Lung (tissue), 11 donors: ENCODE measurements at regions not wholly inside any gene's neighbourhood (a gene's known extent, or its start where the extent isn't known, plus 50 kb on each side); places are given as distances from the start of the nearest gene placed in this dataset.

Experiments used
- ATAC-seq: fragments of 200-7000 bp; cut with Tn5 transposase; one replicate; pipeline ENCODE4 v1.9.1; 2020; ENCODE audit warnings: moderate number of reproducible peaks; ENCODE audit not compliant: insufficient read depth, low FRiP score
- DNase-seq, 3 donors: peaks; one replicate each; pipeline ENCODE4 v3.0.0-alpha.2; 2013 to 2017
- H3K27ac ChIP-seq, 2 donors: one replicate each; pipeline ENCODE4 v1.5.1; 2013; ENCODE audit warnings: mild to moderate bottlenecking in 2 of 2, moderate library complexity in 2 of 2, control low read depth in 1 of 2, inconsistent platforms in 1 of 2, low read depth in 1 of 2, low read length in 1 of 2
- H3K27me3 ChIP-seq, 3 donors: one replicate each; pipeline ENCODE4 v1.5.1; 2013; ENCODE audit warnings: low read length in 2 of 3; ENCODE audit not compliant: control insufficient read depth in 3 of 3, insufficient read depth in 3 of 3
- H3K36me3 ChIP-seq, 4 donors: one replicate each; pipeline ENCODE4 v1.5.1; 2013; ENCODE audit warnings: low read length in 4 of 4, mild to moderate bottlenecking in 1 of 4, moderate library complexity in 1 of 4; ENCODE audit not compliant: control insufficient read depth in 4 of 4, insufficient read depth in 4 of 4
- H3K4me1 ChIP-seq, 5 donors: one replicate each; pipeline ENCODE4 v1.5.1; 2013; ENCODE audit warnings: low read length in 5 of 5, mild to moderate bottlenecking in 2 of 5, moderate library complexity in 1 of 5; ENCODE audit not compliant: control insufficient read depth in 5 of 5, insufficient read depth in 5 of 5
- H3K4me3 ChIP-seq: one replicate; pipeline ENCODE4 v1.5.1; 2013; ENCODE audit warnings: mild to moderate bottlenecking, control low read depth, moderate library complexity
- H3K9ac ChIP-seq, 2 donors: one replicate each; pipeline ENCODE4 v1.5.1; 2013; ENCODE audit warnings: low read length in 2 of 2, control low read depth in 1 of 2; ENCODE audit not compliant: insufficient read depth in 1 of 2
- H3K9me3 ChIP-seq, 4 donors: one replicate each; pipeline ENCODE4 v1.5.1; 2013; ENCODE audit warnings: low read length in 3 of 4, mild to moderate bottlenecking in 1 of 4, moderate library complexity in 1 of 4; ENCODE audit not compliant: control insufficient read depth in 4 of 4, insufficient read depth in 3 of 4
- CTCF ChIP-seq: IDR thresholded peaks from 2 replicates; pipeline ENCODE4 v1.5.1; 2012; ENCODE audit warnings: mild to moderate bottlenecking; ENCODE audit errors: control extremely low read depth, extremely low read depth
- WGBS, 2 donors: extraction: QIAGEN DNeasy Blood & Tissue Kit; methylation state at CpG; one replicate each; pipeline ENCODE4 v1.1.7; 2013; 5-methylcytosine and 5-hydroxymethylcytosine counted together
- donor health status: control.
- donor health status: control.
- donor health status: Bipolar disorder and iron deficiency.
- donor health status: healthy.
- donor health status: DM: yes; HTN: yes; CAD: no.

- no peak for DNase-seq
- no peak for TF ChIP-seq CTCF
These were observed 85.1 kb upstream of the ATP6AP2 start for GRCh38 chrX:40495659-40496058.

GRCh38 chrX:40494005-40494404 lies 86.8 kb upstream of the ATP6AP2 start:
- no peak for TF ChIP-seq CTCF
- Histone ChIP-seq H3K9ac (no peak overlapping the region), H3K9me3 (peaks cover 0 to 17% (median 0%) of the 10 kb centered on the region in 4 donors), H3K4me3 (no peak overlapping the region), H3K36me3 (no peaks in the 10 kb centered on the region), H3K27me3 (peaks cover under 1 to 8% (median 6%) of the 10 kb centered on the region in 3 donors), H3K27ac (no peak overlapping the region), H3K4me1 (no peaks in the 10 kb centered on the region)
- DNase-seq (no peak), ATAC-seq (no peak)
- WGBS, 2 donors = 77 to 100% methylated on average over 2 of the region's 2 CpGs

More at GRCh38 chrX:40495659-40496058, 85.1 kb upstream of the ATP6AP2 start:
- peaks cover 0 to 17% (median 0%) of the 10 kb centered on the region in 4 donors for H3K9me3 ChIP-seq
- WGBS, 2 donors = 0 to 98% methylated on average over 1 of the region's 1 CpG
- H3K36me3 ChIP-seq = no peaks in the 10 kb centered on the region
- no peak overlapping the region for H3K9ac ChIP-seq
- no peak overlapping the region for H3K27ac ChIP-seq
- no peaks in the 10 kb centered on the region for H3K4me1 ChIP-seq
- no peak for ATAC-seq
- peaks cover 0 to 8% (median 7%) of the 10 kb centered on the region in 3 donors for H3K27me3 ChIP-seq
- H3K4me3 ChIP-seq = no peak overlapping the region

GRCh38 chrX:40488296-40488695 lies 92.5 kb upstream of the ATP6AP2 start:
- Histone ChIP-seq H3K36me3 (no peaks in the 10 kb centered on the region), H3K27me3 (peaks cover 0 to 8% (median 2%) of the 10 kb centered on the region in 3 donors), H3K9me3 (peaks cover 0 to 12% (median 2%) of the 10 kb centered on the region in 4 donors), H3K27ac (no peak overlapping the region), H3K4me1 (no peaks in the 10 kb centered on the region), H3K4me3 (no peak overlapping the region), H3K9ac (no peak overlapping the region)
- TF ChIP-seq CTCF = no peak
- ATAC-seq (no peak), DNase-seq (no peak)
- 90 to 96% methylated on average over 4 of the region's 4 CpGs for WGBS, 2 donors

GRCh38 chrX:40485973-40486372 lies 94.8 kb upstream of the ATP6AP2 start:
- Histone ChIP-seq H3K27me3 (peaks cover 0 to 8% (median 2%) of the 10 kb centered on the region in 3 donors), H3K4me3 (no peak overlapping the region), H3K27ac (no peak overlapping the region), H3K4me1 (no peaks in the 10 kb centered on the region), H3K9ac (no peak overlapping the region), H3K36me3 (no peaks in the 10 kb centered on the region), H3K9me3 (peaks cover 0 to 10% (median 2%) of the 10 kb centered on the region in 4 donors)
- no peak for TF ChIP-seq CTCF
- no peak for ATAC-seq
- no peak for DNase-seq
- WGBS, 2 donors = 94 to 98% methylated on average over 1 of the region's 1 CpG
